K562 (cell line): ENCODE measurements at regions not wholly inside any gene's neighbourhood (a gene's known extent, or its start where the extent isn't known, plus 50 kb on each side); places are given as distances from the start of the nearest gene placed in this dataset.

Source experiments
- ATAC-seq: fragments of 200-7000 bp; cut with Tn5 transposase; 3 replicates; pipeline ENCODE4 v1.9.1; 2020; ENCODE audit warnings: moderate library complexity
- BruUV-seq: library from RNA; stranded (reverse); fragments of 400-500 nt; replicated peaks from 2 replicates; lab custom pipeline; 2021; lab: Mats Ljungman, UMichigan
- CTCF ChIA-PET: fragments of 300-600 bp; formaldehyde crosslinking; extraction: SDS; loops from one replicate; lab custom pipeline; 2021; ENCODE audit warnings: low intra/inter-chr PET ratio; lab: Yijun Ruan, JAX
- POLR2A ChIA-PET: fragments of 300-600, 350-650 bp; sonication (Branson Sonifier 250); formaldehyde crosslinking; extraction: SDS; loops from one replicate; lab custom pipeline; 2021; ENCODE audit warnings: antibody characterized with exemption, inconsistent platforms; lab: Yijun Ruan, JAX
- DNase-seq, 4 experiments: peaks; one replicate each; pipeline versions ENCODE4 v3.0.0 to v3.0.0-alpha.2; 2011 to 2018; ENCODE audit warnings: low spot score in 3 of 4, mixed read lengths in 3 of 4; ENCODE audit errors: extremely low read depth in 1 of 4
- FAIRE-seq: peaks from 2 replicates; lab custom pipeline; 2011; peaks lifted over from hg19 to GRCh38; lab: Jason Lieb, UNC
- H2AFZ ChIP-seq: 2 replicates; pipeline ENCODE4 v1.6.0; 2011; ENCODE audit warnings: low read depth, low read length, control low read depth, inconsistent platforms
- H3K27ac ChIP-seq: fragments of 200-600 bp; 3 replicates; pipeline ENCODE4 v1.8.0; 2011; ENCODE audit warnings: low read depth, mild to moderate bottlenecking, control low read depth, inconsistent platforms, low read length, moderate library complexity, mixed read lengths; ENCODE audit errors: extremely low read depth
- H3K27me3 ChIP-seq, 2 experiments: fragments of 300-600 bp in 1 of 2; 2 replicates in 1 of 2; 3 replicates in 1 of 2; pipeline versions ENCODE4 v1.6.0 to v1.8.0; 2011; ENCODE audit warnings: inconsistent platforms in 2 of 2, low read length in 2 of 2, mild to moderate bottlenecking in 1 of 2, mixed read lengths in 1 of 2, moderate library complexity in 1 of 2; ENCODE audit not compliant: control insufficient read depth in 2 of 2, insufficient read depth in 2 of 2
- H3K36me3 ChIP-seq: fragments of 300-600 bp; 3 replicates; pipeline ENCODE4 v1.8.0; 2011; ENCODE audit warnings: mild to moderate bottlenecking, low read length, inconsistent platforms; ENCODE audit not compliant: control insufficient read depth, insufficient read depth
- H3K4me1 ChIP-seq, 2 experiments: fragments of 200-600 bp in 1 of 2; replicated peaks in 1 of 2; 2 replicates in 1 of 2; 3 replicates in 1 of 2; pipeline versions ENCODE4 v1.5.1 to v1.8.0; 2011; ENCODE audit warnings: inconsistent platforms in 2 of 2, low read length in 2 of 2, mild to moderate bottlenecking in 1 of 2, mixed read lengths in 1 of 2, moderate library complexity in 1 of 2; ENCODE audit not compliant: control insufficient read depth in 2 of 2, insufficient read depth in 2 of 2
- H3K4me2 ChIP-seq: 2 replicates; pipeline ENCODE4 v1.6.1; 2011; ENCODE audit warnings: low read length, control low read depth, inconsistent platforms, mixed read lengths; ENCODE audit not compliant: insufficient read depth
- H3K4me3 ChIP-seq: fragments of 200-600 bp; sonication (generic), shearing (Covaris generic); 2 replicates; pipeline ENCODE4 v1.5.1; 2016; ENCODE audit warnings: control low read depth, inconsistent platforms
- H3K79me2 ChIP-seq: fragments of 200-600 bp; 3 replicates; pipeline ENCODE4 v1.8.0; 2011; ENCODE audit warnings: low read length, inconsistent platforms; ENCODE audit not compliant: control insufficient read depth, insufficient read depth
- H3K9ac ChIP-seq, 2 experiments: 2 replicates each; pipeline versions ENCODE4 v1.6.0 to v1.6.1; 2011; ENCODE audit warnings: low read depth in 2 of 2, low read length in 2 of 2, control low read depth in 1 of 2, inconsistent platforms in 1 of 2, mild to moderate bottlenecking in 1 of 2, mixed read lengths in 1 of 2; ENCODE audit not compliant: insufficient read depth in 1 of 2
- H3K9me1 ChIP-seq: one replicate; pipeline ENCODE4 v1.6.0; 2011; ENCODE audit warnings: inconsistent platforms, mild to moderate bottlenecking, low read length, moderate library complexity; ENCODE audit not compliant: control insufficient read depth, insufficient read depth
- H3K9me3 ChIP-seq: replicated peaks from 2 replicates; pipeline ENCODE4 v1.5.1; 2011; ENCODE audit warnings: low read depth, low read length, inconsistent platforms; ENCODE audit not compliant: control insufficient read depth, insufficient read depth
- H4K20me1 ChIP-seq: replicated peaks from 2 replicates; pipeline ENCODE4 v1.6.1; 2011; ENCODE audit warnings: low read length, inconsistent platforms, mixed read lengths; ENCODE audit not compliant: control insufficient read depth, insufficient read depth
- FOXM1 ChIP-seq, 2 experiments: fragments of 450-650 bp in 1 of 2; sonication (generic) in 1 of 2; formaldehyde crosslinking in 1 of 2; IDR thresholded peaks; 2 replicates each; pipeline versions ENCODE4 v1.6.1 to v1.9.0; 2017 to 2022; ENCODE audit warnings: low read depth in 2 of 2, mild to moderate bottlenecking in 2 of 2, missing genetic modification reagents in 1 of 2, moderate library complexity in 1 of 2
- NFRKB ChIP-seq: fragments of 450-650 bp; IDR thresholded peaks from 2 replicates; pipeline ENCODE4 v1.6.1; 2016; ENCODE audit warnings: low read depth
- POLR2B ChIP-seq: fragments of 450-650 bp; IDR thresholded peaks from 2 replicates; pipeline ENCODE4 v1.6.1; 2018; ENCODE audit warnings: low read depth; ENCODE audit not compliant: partially characterized antibody
- SPI1 ChIP-seq: IDR thresholded peaks from 2 replicates; pipeline ENCODE4 v1.6.1; 2011; ENCODE audit warnings: low read depth, low read length, control low read depth, borderline replicate concordance
- ZBTB17 ChIP-seq: fragments of 450-650 bp; formaldehyde crosslinking; IDR thresholded peaks from 2 replicates; pipeline ENCODE4 v1.4.0; 2020; ENCODE audit warnings: mild to moderate bottlenecking
- ZFP36 ChIP-seq: fragments of 150-350 bp; IDR thresholded peaks from 2 replicates; pipeline ENCODE4 v1.6.1; 2018; ENCODE audit warnings: low read length, low read depth; ENCODE audit not compliant: partially characterized antibody
- ZNF3 ChIP-seq: fragments of 250-450 bp; sonication (Bioruptor Pico); IDR thresholded peaks from 2 replicates; pipeline ENCODE4 v1.5.0; 2021; ENCODE audit warnings: mild to moderate bottlenecking, moderate library complexity
- ZNF347 ChIP-seq: fragments of 450-650 bp; formaldehyde crosslinking; IDR thresholded peaks from 2 replicates; pipeline ENCODE4 v1.4.0; 2020; ENCODE audit warnings: low read depth, mild to moderate bottlenecking, moderate library complexity
- ZNF507 ChIP-seq: conservative IDR thresholded peaks from 2 replicates; pipeline ENCODE4 v1.6.1; 2017; ENCODE audit warnings: missing genetic modification characterization, missing compliant biosample characterization
- WGBS: fragments of 100-300 bp; shearing (Covaris generic); methylation state at CpG from one replicate; pipeline ENCODE4 v1.1.6; 2016; ENCODE audit warnings: low coverage, mixed read lengths; ENCODE audit not compliant: insufficient coverage; ENCODE audit errors: missing lambda C conversion rate; 5-methylcytosine and 5-hydroxymethylcytosine counted together
- in situ Hi-C: fragments of 300-500 bp; cut with MboI; formaldehyde crosslinking; loops from 4 replicates; pipeline ENCODE4 v1.15.0; 2018; ENCODE audit warnings: inconsistent platforms, mixed read lengths
- intact Hi-C: fragments of 100-400 bp; cut with micrococcal nuclease; formaldehyde crosslinking; loops from 2 replicates; pipeline ENCODE4 v1.14.2; 2022

DNA sequence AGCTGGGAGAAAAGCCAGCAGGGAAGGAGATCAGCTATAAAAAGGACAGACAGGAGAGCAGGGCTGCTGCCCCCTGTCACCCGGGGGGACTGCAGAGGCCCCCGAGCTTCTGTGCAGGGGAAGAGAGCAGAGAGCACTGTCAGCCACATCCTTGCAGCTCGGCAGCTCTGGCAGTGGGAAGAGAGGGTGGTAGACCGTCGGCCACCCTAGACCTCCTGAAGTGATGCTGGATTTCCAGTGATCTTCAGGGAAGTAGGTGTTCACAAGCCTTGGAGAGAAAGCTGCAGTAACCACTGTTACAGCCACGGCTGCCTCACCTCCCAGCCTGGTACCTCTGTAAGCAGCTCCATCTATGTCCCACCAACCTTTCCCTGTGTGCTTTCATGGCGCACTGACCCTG lies 134.9 kb downstream of the TFCP2L1 start (continued):
- TF ChIP-seq ZNF347 (CRISPR knock-in tag) (no peak), NFRKB (no peak), ZNF3 (CRISPR knock-in tag) (no peak), SPI1 (no peak), FOXM1 (IDR thresholded peaks at IDR 0.05; ENCODE audit: low read depth) (no peak), FOXM1 (CRISPR knock-in tag; IDR thresholded peaks at IDR 0.05; ENCODE audit: low read depth) (no peak)
- TF ChIP-seq, all 486 proteins: peak for 0

DNA sequence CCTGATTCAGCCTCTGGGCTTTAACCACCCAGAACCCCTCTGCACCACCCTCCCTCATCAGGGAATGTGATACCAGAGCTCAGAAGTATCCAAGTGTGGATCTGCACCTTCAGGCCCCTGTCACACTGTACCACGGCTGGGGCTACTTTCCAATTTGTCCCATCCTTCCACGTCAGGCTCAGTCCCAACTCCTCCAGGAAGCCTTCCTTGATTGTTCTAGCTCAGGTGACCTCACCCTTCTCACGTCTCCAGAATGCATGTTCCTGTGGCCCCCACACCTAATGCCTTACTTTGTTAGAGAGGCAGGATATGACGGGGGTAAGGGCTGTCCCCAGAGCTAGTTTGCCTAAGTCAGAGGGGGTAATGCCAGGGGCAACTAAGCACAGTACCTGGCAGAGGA lies 134.3 kb downstream of the TFCP2L1 start:
- ATAC-seq: no peak
- CTCF ChIA-PET: no interaction called here
- Histone ChIP-seq H3K4me2 (no peak overlapping the region), H4K20me1 (no peaks in the 10 kb centered on the region; the same call in 1 of the 2 replicates), H3K79me2 (no peaks in the 10 kb centered on the region), H3K9me1 (peaks cover 2% of the 10 kb centered on the region), H3K36me3 (no peaks in the 10 kb centered on the region), H3K27me3 (peaks cover 8 to 35% of the 10 kb centered on the region in 2 experiments; a peak in 4 of 5 replicates), H2AFZ (no peak overlapping the region), H3K27ac (no peak overlapping the region), H3K9me3 (no peaks in the 10 kb centered on the region), H3K4me3 (no peak overlapping the region), H3K9ac (no peak overlapping the region), H3K4me1 (no peaks in the 10 kb centered on the region)
- BruUV-seq: no TSS peak
- in situ Hi-C loops: no loop called here
- WGBS: 0% methylated on average over 4 of the region's 4 CpGs
- POLR2A ChIA-PET: interaction anchor here (0.5 kb wide), 1 partner anchor 679 kb away, joined by 3 read pairs; no protein-coding TSS in a partner anchor
- DNase-seq: no peak
- intact Hi-C loops: no loop called here
- TF ChIP-seq ZNF507 (no peak), ZFP36 (peak; percentile 77), POLR2B (no peak), ZBTB17 (no peak)
- FAIRE-seq: no peak
